ENCODE measurements at regions not wholly inside any gene's neighbourhood (a gene's known extent, or its start where the extent isn't known, plus 50 kb on each side); places are given as distances from the start of the nearest gene placed in this dataset.
"Not testable (repeated sequence)": the region's sequence is repeated elsewhere in the genome, so short reads cannot be mapped to it uniquely, and the experiment has no call there.

- no peak for DNase-seq
Measured at GRCh38 chr12:91271185-91271584, 88.6 kb upstream of the DCN start.

GRCh38 chr12:91267039-91267438, 84.4 kb upstream of the DCN start:
- DNase-seq = no peak

GRCh38 chr12:91264178-91264577, 81.6 kb upstream of the DCN start:
- DNase-seq = no peak

GRCh38 chr12:91261820-91262676, 79.4 kb upstream of the DCN start:
- no peak for DNase-seq

GRCh38 chr12:91256411-91256810, 73.8 kb upstream of the DCN start:
- DNase-seq = no peak

GRCh38 chr12:91252341-91252740, 69.7 kb upstream of the DCN start:
- DNase-seq = no peak

- no peak for DNase-seq
Measured at GRCh38 chr12:91250273-91250665, 67.7 kb upstream of the DCN start.

GRCh38 chr12:91249518-91250272, 67.1 kb upstream of the DCN start:
- DNase-seq = no peak

GRCh38 chr12:91249054-91249453, 66.4 kb upstream of the DCN start:
- DNase-seq = no peak

GRCh38 chr12:91243177-91243576, 60.6 kb upstream of the DCN start:
- DNase-seq = not testable (repeated sequence)

GRCh38 chr12:91241756-91242155, 59.1 kb upstream of the DCN start:
- DNase-seq = no peak

- no peak for DNase-seq
Measured at GRCh38 chr12:91240386-91241095, 57.9 kb upstream of the DCN start.

GRCh38 chr12:91239481-91239880, 56.9 kb upstream of the DCN start:
- no peak for DNase-seq

All from inflammatory macrophage treated with lipopolysaccharide for 4 hours (primary cell).